Endothelial cell of hepatic sinusoid (primary cell): ENCODE measurements at regions not wholly inside any gene's neighbourhood (a gene's known extent, or its start where the extent isn't known, plus 50 kb on each side); places are given as distances from the start of the nearest gene placed in this dataset.

Experiments
- in situ Hi-C: cut with HindIII; loops from 2 replicates; pipeline ENCODE4 v1.10.0; 2017; ENCODE audit warnings: low sequenced_read_pairs

GRCh38 chr2:34102339-34102738 lies 503.2 kb upstream of the FAM98A start:
- in situ Hi-C loops, result no loop called here

DNA sequence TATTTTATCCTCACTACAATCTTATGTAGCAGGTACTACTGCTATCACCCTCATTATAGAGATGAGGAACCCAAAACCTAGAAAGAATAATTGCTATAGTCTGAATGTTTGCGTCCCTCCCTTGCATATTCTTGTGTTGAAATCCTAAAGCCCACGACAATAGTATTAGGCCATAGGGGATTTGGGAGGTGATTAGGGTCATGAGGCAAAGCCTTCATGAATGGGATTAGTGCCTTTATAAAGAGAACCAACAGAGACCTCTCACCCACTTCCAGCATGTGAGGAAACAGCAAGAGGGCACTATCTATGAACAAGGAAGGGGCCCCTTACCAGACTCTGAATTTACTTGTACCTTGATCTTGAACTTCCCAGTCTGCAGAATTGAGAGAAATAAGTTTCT lies 500.3 kb upstream of the FAM98A start:
- in situ Hi-C loops, result no loop called here

- in situ Hi-C loops, result no loop called here
These were observed 499.2 kb upstream of the FAM98A start for GRCh38 chr2:34098256-34098655.

DNA sequence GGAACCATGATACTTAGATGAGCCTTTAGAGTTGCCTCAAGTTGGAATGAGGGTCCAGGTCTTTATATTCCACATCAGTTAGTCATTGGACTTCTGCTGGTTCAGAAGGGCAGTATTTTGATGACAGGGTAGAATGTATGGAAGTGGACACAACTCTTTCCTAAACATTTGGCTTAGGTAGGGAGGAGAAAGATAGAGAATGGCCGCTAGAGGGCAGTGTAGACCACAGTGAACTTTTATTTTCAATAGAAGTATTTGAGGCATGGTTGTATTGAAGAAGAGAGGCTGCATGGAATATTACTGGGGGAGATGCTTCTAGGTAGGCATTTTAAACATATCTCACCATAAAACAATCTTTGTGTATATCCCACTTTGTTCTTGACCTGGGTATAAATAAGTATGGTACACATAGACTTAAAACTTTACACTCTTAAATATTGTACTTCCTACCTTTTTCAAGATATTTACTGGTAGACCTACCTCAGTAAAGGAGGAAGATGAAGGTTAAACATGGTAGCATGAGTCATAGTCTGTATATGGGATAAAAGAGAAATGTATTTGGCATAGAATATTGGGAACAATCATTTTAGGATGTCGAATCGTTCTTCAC lies 497.6 kb upstream of the FAM98A start:
- in situ Hi-C loops, result no loop called here

DNA sequence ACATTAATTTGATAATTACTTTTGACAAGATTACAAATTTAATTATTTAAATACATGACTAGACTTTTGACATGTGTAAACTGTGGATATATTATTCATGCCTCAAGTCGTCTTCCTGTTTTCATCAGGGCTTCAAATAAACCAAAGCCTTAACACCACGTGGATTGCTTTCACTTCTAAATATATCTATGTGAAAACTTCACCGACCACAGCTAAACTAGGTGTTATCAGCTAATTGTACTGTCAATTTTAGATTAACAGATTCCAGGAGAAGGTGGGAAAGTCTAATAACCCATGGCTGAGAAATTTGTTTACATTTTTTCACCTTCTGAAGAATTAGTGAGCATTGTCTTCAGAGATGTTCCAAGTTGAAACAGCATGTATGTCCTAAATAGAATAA lies 494.7 kb upstream of the FAM98A start:
- in situ Hi-C loops, result no loop called here

DNA sequence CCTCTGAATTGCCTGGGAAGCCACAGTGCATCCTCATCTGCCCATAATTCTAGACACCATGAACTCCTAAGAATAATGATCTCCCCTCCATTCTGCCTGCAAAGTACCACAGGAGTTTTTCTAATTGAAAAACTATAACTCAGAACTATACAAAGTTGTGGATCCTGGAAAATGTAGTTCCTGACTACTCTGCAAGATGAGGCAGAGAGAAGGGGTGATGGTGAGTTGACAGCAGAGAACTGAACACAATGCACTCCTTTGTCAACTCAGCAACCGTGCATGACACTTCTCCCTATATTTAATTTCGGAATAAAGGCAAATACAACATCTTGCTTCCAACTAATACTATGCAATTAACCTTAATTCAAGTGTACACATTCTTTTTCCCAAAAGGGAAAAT lies 471.1 kb upstream of the FAM98A start:
- in situ Hi-C loops, result no loop called here

DNA sequence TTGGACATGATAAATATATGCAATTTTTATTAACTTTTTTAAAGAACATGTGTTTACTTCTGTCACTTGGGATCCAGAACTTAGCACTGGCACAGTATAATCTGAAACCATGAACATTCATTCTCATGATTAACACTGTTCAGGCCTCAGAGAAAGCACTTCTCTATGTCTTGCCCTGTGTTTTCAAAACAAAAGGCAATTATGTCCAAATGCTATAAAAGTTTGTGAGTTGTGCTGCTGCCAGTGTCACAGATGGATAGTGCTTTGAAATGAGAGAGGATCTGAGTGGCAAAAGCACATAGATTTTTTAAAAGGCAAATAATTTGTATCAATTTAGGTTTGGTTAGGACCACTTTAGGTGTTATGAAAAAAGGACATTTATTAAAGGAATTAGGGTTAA lies 470.5 kb upstream of the FAM98A start:
- in situ Hi-C loops, result no loop called here

- in situ Hi-C loops, result no loop called here
These were observed 451.3 kb upstream of the FAM98A start for GRCh38 chr2:34050413-34050812.

- in situ Hi-C loops, result no loop called here
These were observed 446.1 kb upstream of the FAM98A start for GRCh38 chr2:34045101-34045655.

DNA sequence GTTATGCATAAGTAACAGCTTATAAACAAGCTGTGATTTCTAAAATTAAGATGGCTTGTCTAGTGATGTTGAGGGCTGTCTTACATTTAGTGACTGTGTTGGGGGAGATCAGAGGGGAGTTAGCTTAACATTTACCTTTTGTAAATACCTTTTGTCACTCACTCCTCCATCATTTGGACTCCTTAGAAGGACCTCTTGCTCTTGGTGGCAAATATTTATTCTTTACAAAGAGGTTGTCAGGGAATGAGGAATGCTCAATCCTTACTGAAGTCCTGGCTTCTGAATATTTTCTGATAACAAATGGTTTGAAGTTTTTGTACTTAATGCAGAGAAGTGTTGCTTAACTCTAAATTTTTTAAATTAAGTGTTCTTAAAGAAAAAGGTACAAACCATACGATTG lies 438.8 kb upstream of the FAM98A start:
- in situ Hi-C loops, result no loop called here

DNA sequence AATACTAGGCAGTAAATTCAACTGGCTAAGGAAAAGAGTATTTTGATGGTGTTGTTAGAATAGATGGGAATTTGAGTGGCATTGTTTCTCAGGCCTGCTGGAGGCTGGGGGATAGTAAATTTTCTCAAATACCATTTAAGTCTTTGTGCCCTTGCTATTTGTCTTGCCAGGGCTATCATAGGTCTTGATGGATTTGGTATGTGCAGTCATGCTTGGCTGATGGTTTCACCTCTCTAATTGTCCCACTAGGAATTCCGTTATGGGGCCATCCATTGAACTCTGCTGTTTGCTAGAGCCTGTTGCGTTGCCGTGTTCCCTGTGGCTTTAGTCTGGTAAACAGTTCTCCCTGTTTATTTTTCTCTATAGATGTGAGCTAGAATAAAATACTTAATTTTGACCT lies 438.1 kb upstream of the FAM98A start:
- in situ Hi-C loops, result no loop called here

GRCh38 chr2:34031097-34031496 lies 432.0 kb upstream of the FAM98A start:
- in situ Hi-C loops, result no loop called here

- in situ Hi-C loops, result no loop called here
These were observed 431.2 kb upstream of the FAM98A start for GRCh38 chr2:34030273-34030672.

GRCh38 chr2:34029073-34029472 lies 430.0 kb upstream of the FAM98A start:
- in situ Hi-C loops, result no loop called here

- in situ Hi-C loops, result no loop called here
These were observed 426.1 kb upstream of the FAM98A start for GRCh38 chr2:34025196-34025595.

- in situ Hi-C loops, result no loop called here
These were observed 413.7 kb upstream of the FAM98A start for GRCh38 chr2:34012715-34013302.

GRCh38 chr2:34011684-34012083 lies 412.6 kb upstream of the FAM98A start:
- in situ Hi-C loops, result no loop called here

DNA sequence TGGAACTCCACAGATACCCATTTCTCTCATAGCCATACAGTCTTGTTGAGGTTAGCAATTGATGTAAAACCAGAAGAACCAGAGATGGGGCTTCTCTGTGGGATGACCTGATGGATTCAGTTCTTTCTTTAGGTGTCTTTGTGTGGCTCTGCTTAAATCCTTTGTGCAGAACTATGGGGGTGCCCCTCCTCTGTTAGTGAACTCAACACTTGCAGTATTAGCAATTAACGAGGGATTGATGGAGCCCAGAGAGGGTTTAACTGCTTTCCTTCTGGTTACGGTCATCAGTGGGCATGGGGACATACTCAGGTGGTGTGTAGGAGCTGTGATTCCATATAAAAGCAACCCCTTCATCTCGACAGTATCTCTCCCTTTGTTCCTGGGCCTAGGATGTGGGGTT lies 406.8 kb upstream of the FAM98A start:
- in situ Hi-C loops, result no loop called here

- in situ Hi-C loops, result no loop called here
These were observed 405.8 kb upstream of the FAM98A start for GRCh38 chr2:34004936-34005335.

DNA sequence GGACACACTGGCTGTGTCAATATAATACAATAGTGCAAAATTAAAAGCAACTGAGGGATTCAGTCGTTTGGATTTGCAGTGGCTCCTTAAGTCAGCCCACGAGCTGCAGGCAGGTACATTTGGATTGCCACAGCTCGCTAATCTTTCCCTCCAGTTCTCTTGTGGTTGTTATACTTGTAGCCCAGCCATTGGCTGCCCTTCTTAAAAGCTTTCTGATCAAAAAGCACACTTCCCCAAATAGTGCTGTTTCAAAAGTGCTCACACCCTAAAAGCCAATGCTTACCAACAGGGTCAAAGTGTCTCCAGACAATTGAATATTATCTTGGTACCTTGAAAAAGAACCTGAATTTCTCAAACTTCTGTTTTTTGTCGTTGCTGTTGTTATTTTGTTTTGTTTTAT lies 404.7 kb upstream of the FAM98A start:
- in situ Hi-C loops, result no loop called here

GRCh38 chr2:34001557-34001956 lies 402.5 kb upstream of the FAM98A start:
- in situ Hi-C loops, result no loop called here

DNA sequence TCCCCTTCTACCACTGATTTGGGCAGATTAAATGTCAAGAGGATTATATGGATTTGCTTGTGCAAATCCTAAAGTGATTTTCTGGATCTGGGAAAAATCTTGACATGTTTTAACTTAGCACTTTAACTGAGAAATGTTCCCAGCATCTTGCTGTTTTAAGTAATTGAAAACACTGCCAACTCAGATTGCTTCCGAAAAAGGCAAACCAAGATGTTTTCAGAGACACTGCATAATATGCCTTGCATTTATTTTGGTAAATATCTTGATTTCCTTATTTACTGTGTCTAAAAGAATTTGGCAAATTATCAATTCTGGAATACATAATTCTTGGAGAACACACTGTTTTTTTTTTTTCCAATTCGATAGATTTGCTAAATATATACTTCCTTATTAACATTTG lies 385.0 kb upstream of the FAM98A start:
- in situ Hi-C loops, result no loop called here

- in situ Hi-C loops, result no loop called here
These were observed 379.4 kb upstream of the FAM98A start for GRCh38 chr2:33978471-33978870.
